OCI-LY3 (cell line): ENCODE measurements at regions not wholly inside any gene's neighbourhood (a gene's known extent, or its start where the extent isn't known, plus 50 kb on each side); places are given as distances from the start of the nearest gene placed in this dataset.

Experiments
- H2AFZ ChIP-seq: fragments of 200-600, 300-600 bp; shearing (Covaris generic); 2 replicates; pipeline ENCODE4 v1.6.0; 2014; ENCODE audit warnings: antibody characterized with exemption, low read depth, low read length
- H3K27ac ChIP-seq: fragments of 200-600, 300-600 bp; sonication (generic); 2 replicates; pipeline ENCODE4 v1.5.1; 2014; ENCODE audit warnings: mild to moderate bottlenecking, low read length, moderate library complexity, mixed read lengths
- H3K27me3 ChIP-seq: fragments of 200-600, 300-600 bp; sonication (generic); 2 replicates; pipeline ENCODE4 v1.6.1; 2014; ENCODE audit warnings: low read depth, low read length, mixed read lengths
- H3K36me3 ChIP-seq: fragments of 200-600, 300-600 bp; sonication (generic); replicated peaks from 2 replicates; pipeline ENCODE3; 2014; ENCODE audit warnings: low read depth, low read length, mixed read lengths
- H3K4me1 ChIP-seq: fragments of 300-600, 200-600 bp; sonication (generic); 2 replicates; pipeline ENCODE4 v1.6.1; 2014; ENCODE audit warnings: low read length, mixed read lengths
- H3K4me2 ChIP-seq: fragments of 200-600, 300-600 bp; sonication (generic); 2 replicates; pipeline ENCODE4 v1.6.1; 2014; ENCODE audit warnings: low read length, mixed read lengths
- H3K4me3 ChIP-seq: fragments of 300-600, 200-600 bp; sonication (generic); 2 replicates; pipeline ENCODE4 v1.5.1; 2014; ENCODE audit warnings: antibody characterized with exemption, mild to moderate bottlenecking, low read length, moderate library complexity
- H3K79me2 ChIP-seq: fragments of 300-600, 200-600 bp; shearing (Covaris generic); 2 replicates; pipeline ENCODE4 v1.6.1; 2014; ENCODE audit warnings: mild to moderate bottlenecking, low read length, mixed read lengths
- H3K9ac ChIP-seq: fragments of 300-600, 200-600 bp; shearing (Covaris generic); 2 replicates; pipeline ENCODE4 v1.6.0; 2014; ENCODE audit warnings: mild to moderate bottlenecking, low read length, moderate library complexity
- H3K9me3 ChIP-seq: fragments of 200-600, 300-600 bp; shearing (Covaris generic); 2 replicates; pipeline ENCODE4 v1.6.1; 2014; ENCODE audit warnings: low read length, mixed read lengths; ENCODE audit not compliant: insufficient read depth
- H4K20me1 ChIP-seq: fragments of 200-600, 300-600 bp; sonication (generic); 2 replicates; pipeline ENCODE4 v1.6.1; 2016; ENCODE audit warnings: low read length, mixed read lengths; ENCODE audit not compliant: insufficient read depth
- EZH2phosphoT487 ChIP-seq: fragments of 200-600 bp; shearing (Covaris generic); IDR thresholded peaks from 2 replicates; pipeline ENCODE4 v1.6.1; 2018; ENCODE audit warnings: antibody characterized with exemption, mixed run types, low read depth
- TF ChIP-seq, protein P1 (sequence below): fragments of 200-600, 300-600 bp; sonication (generic); IDR thresholded peaks from 2 replicates; pipeline ENCODE4 v1.5.1; 2014; ENCODE audit warnings: antibody characterized with exemption, low read length, low read depth

DNA sequence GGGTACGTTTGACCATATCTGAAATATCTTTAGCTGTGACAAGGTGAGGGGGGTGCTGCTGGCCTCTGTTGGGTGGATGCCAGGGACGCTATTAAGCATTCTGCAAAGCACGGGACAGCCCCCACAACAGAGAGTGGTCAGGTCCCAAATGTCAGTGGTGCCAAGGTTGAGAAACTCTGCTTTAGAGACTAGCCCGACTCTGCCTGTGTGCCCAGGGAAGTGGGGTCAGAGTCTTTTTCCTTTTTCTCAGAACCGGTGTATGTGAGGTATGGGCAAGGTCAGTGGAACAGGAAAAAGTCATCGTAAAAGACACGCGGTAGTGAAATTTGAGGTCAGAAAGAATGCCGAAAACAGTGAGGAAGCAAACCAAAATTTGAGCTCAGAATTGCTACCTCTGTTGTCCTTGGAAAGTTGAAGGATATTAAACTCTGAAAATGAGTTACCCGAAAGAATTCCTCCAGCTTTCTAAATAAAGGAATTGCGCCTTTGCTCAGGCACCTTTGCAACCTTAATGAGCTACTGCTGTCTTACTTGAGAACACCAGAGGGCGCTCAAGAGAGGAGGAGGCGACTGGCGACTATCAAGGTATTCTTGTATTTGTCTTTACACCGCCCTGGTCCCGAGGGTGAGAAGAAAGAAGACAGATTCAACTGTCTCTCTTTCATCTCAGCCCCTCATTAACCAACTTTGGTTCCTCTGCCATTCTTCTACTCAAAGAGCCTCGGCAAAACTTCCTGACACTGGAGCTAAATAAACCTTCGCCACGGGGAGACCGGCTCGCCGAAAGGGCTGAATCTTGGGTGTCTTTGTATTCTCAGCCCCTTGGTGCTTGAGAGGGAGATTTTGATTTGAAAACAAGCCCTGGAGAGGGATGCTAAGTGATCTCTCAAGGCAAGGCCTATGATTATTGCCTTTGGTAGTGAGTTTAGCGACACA, 85.4 kb upstream of the OLIG2 start:
- H2AFZ ChIP-seq, result no peak overlapping the region

DNA sequence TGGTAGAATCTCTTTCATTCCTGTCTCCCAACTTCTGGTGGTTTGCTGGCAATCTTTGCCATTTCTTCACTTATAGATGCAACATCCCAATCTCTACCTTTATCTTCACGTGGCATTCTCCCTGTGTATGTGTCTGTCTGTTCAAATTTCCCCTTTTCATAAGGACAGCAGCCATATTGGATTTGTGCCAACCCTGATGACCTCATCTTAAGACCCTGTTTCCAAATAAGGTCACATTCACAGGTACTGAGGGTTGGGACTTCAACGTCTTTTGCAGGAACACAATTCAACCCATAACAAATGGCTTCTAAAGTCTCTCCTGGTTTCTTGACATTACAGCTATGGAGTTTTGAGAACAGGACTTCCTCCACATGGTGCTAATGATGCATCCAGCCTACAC, 84.5 kb upstream of the OLIG2 start:
- Histone ChIP-seq H2AFZ (no peak overlapping the region), H3K27me3 (peaks cover 7% of the 10 kb centered on the region; the same call in 1 of the 2 replicates), H3K4me3 (no peak overlapping the region), H3K9ac (no peak overlapping the region), H3K4me2 (no peak overlapping the region), H3K79me2 (no peaks in the 10 kb centered on the region), H4K20me1 (no peaks in the 10 kb centered on the region), H3K36me3 (no peaks in the 10 kb centered on the region), H3K9me3 (no peaks in the 10 kb centered on the region), H3K27ac (no peak overlapping the region), H3K4me1 (no peaks in the 10 kb centered on the region)
- TF ChIP-seq EZH2phosphoT487, result no peak
- TF ChIP-seq, protein P1, sequence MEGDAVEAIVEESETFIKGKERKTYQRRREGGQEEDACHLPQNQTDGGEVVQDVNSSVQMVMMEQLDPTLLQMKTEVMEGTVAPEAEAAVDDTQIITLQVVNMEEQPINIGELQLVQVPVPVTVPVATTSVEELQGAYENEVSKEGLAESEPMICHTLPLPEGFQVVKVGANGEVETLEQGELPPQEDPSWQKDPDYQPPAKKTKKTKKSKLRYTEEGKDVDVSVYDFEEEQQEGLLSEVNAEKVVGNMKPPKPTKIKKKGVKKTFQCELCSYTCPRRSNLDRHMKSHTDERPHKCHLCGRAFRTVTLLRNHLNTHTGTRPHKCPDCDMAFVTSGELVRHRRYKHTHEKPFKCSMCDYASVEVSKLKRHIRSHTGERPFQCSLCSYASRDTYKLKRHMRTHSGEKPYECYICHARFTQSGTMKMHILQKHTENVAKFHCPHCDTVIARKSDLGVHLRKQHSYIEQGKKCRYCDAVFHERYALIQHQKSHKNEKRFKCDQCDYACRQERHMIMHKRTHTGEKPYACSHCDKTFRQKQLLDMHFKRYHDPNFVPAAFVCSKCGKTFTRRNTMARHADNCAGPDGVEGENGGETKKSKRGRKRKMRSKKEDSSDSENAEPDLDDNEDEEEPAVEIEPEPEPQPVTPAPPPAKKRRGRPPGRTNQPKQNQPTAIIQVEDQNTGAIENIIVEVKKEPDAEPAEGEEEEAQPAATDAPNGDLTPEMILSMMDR, result no peak

More for the DNA sequence above, 85.4 kb upstream of the OLIG2 start:
- H3K4me2 ChIP-seq, result peak overlapping the region; percentile 34; the same call in 1 of the 2 replicates
- H3K79me2 ChIP-seq, result no peaks in the 10 kb centered on the region
- peaks cover 7% of the 10 kb centered on the region; the same call in 1 of the 2 replicates for H3K27me3 ChIP-seq
- no peaks in the 10 kb centered on the region for H3K36me3 ChIP-seq
- H4K20me1 ChIP-seq, result no peaks in the 10 kb centered on the region
- no peaks in the 10 kb centered on the region for H3K9me3 ChIP-seq
- no peak overlapping the region for H3K9ac ChIP-seq
- H3K4me1 ChIP-seq, result no peaks in the 10 kb centered on the region
- no peak for TF ChIP-seq EZH2phosphoT487
- TF ChIP-seq, protein P1, result peak; percentile 71
- no peak overlapping the region for H3K27ac ChIP-seq
- no peak overlapping the region for H3K4me3 ChIP-seq

DNA sequence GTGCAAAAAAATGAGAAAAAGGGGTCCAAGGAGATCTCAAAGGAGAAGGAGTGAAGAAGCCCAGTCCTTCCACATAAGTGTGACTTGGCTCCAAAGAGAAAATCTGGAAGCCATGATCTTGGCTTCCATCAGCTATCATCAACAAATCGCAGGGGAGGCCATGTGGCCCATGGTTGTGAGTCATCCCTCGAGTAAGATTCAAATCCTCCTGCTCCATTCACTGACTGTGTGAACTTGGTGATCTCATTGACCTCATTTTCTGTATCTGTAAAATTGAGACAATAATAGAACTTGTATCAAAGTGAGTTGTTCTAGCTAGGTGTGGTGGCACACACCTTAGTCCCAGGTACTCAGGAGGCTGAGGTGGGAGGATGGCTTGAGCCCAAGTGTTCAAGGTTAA, 79.1 kb upstream of the OLIG2 start:
- Histone ChIP-seq H3K27me3 (0 out of 2 replicates have a peak, but pooled peaks cover 3% of the 10 kb centered on the region), H3K27ac (no peak overlapping the region), H2AFZ (no peak overlapping the region), H4K20me1 (no peaks in the 10 kb centered on the region), H3K4me2 (no peak overlapping the region), H3K79me2 (no peaks in the 10 kb centered on the region), H3K9me3 (no peaks in the 10 kb centered on the region), H3K4me3 (no peak overlapping the region), H3K4me1 (no peaks in the 10 kb centered on the region), H3K9ac (no peak overlapping the region), H3K36me3 (no peaks in the 10 kb centered on the region)
- TF ChIP-seq EZH2phosphoT487, result no peak
- TF ChIP-seq, protein P1, result no peak

DNA sequence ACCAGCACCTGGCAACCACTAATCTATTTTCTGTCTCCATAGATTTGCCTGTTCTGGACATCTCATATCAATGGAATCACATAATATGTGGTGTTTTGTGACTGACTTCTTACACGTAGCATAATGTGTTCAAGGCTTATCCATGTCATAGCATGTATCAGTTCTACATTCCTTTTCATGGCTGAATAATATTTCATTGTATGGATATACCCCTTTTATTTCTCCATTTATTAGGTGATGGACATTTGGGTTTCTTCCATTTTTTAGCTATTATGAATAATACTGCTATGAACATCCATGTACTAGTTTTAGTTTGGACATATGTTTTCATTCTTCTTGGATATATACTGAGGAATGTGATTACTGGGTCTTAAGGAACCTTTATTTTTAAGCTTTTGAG, 78.0 kb upstream of the OLIG2 start:
- H3K27ac ChIP-seq, result no peak overlapping the region
- H3K79me2 ChIP-seq, result no peaks in the 10 kb centered on the region
- H4K20me1 ChIP-seq, result no peaks in the 10 kb centered on the region
- no peak overlapping the region for H3K4me3 ChIP-seq
- no peak overlapping the region for H2AFZ ChIP-seq
- H3K4me1 ChIP-seq, result no peaks in the 10 kb centered on the region
- H3K36me3 ChIP-seq, result no peaks in the 10 kb centered on the region
- no peak overlapping the region for H3K9ac ChIP-seq
- TF ChIP-seq, protein P1, result no peak
- no peak for TF ChIP-seq EZH2phosphoT487
- no peaks in the 10 kb centered on the region for H3K9me3 ChIP-seq
- no peak overlapping the region for H3K4me2 ChIP-seq
- peaks cover 8% of the 10 kb centered on the region for H3K27me3 ChIP-seq
